KMS-11 (cell line): ENCODE measurements at regions not wholly inside any gene's neighbourhood (a gene's known extent, or its start where the extent isn't known, plus 50 kb on each side); places are given as distances from the start of the nearest gene placed in this dataset.

Source experiments
- H2AFZ ChIP-seq: fragments of 200-600 bp; sonication (generic); 2 replicates; pipeline ENCODE4 v1.6.1; 2016; ENCODE audit warnings: antibody characterized with exemption, mixed run types, low read depth
- H3K27ac ChIP-seq: fragments of 200-600 bp; sonication (generic); 2 replicates; pipeline ENCODE4 v1.6.1; 2016; ENCODE audit warnings: mild to moderate bottlenecking, mixed run types
- H3K27me3 ChIP-seq: fragments of 200-600 bp; sonication (generic); 2 replicates; pipeline ENCODE4 v1.6.1; 2017; ENCODE audit warnings: mild to moderate bottlenecking, low read depth, mixed run types, moderate library complexity; ENCODE audit not compliant: insufficient read depth
- H3K36me3 ChIP-seq: fragments of 200-600 bp; sonication (generic); 2 replicates; pipeline ENCODE4 v1.6.1; 2017; ENCODE audit warnings: mild to moderate bottlenecking, mixed run types; ENCODE audit not compliant: insufficient read depth
- H3K4me1 ChIP-seq: fragments of 200-600 bp; sonication (generic); 2 replicates; pipeline ENCODE4 v1.6.1; 2016; ENCODE audit warnings: mild to moderate bottlenecking, low read depth, mixed run types; ENCODE audit not compliant: poor library complexity, severe bottlenecking
- H3K4me2 ChIP-seq: fragments of 200-600 bp; sonication (generic); 2 replicates; pipeline ENCODE4 v1.7.0; 2016; ENCODE audit warnings: mild to moderate bottlenecking, mixed run types
- H3K4me3 ChIP-seq: fragments of 200-600 bp; sonication (generic); IDR thresholded peaks from 2 replicates; pipeline ENCODE4 v1.6.1; 2017; ENCODE audit warnings: low read depth, low read length, mixed read lengths; ENCODE audit not compliant: insufficient read depth
- H3K79me2 ChIP-seq: fragments of 200-600 bp; sonication (generic); 2 replicates; pipeline ENCODE4 v1.6.1; 2016; ENCODE audit warnings: low read depth, mixed run types; ENCODE audit not compliant: insufficient read depth
- H3K9ac ChIP-seq: fragments of 200-600 bp; sonication (generic); 2 replicates; pipeline ENCODE4 v1.6.1; 2016; ENCODE audit warnings: mild to moderate bottlenecking, mixed run types
- H4K20me1 ChIP-seq: fragments of 200-600 bp; sonication (generic); 2 replicates; pipeline ENCODE4 v1.6.1; 2016; ENCODE audit warnings: mild to moderate bottlenecking, mixed run types; ENCODE audit not compliant: insufficient read depth
- CTCF ChIP-seq: fragments of 200-600 bp; sonication (generic); conservative IDR thresholded peaks from 2 replicates; pipeline ENCODE4 v1.6.1; 2017; ENCODE audit warnings: low read depth, mild to moderate bottlenecking, antibody characterized with exemption, low read length, moderate library complexity, mixed read lengths

DNA sequence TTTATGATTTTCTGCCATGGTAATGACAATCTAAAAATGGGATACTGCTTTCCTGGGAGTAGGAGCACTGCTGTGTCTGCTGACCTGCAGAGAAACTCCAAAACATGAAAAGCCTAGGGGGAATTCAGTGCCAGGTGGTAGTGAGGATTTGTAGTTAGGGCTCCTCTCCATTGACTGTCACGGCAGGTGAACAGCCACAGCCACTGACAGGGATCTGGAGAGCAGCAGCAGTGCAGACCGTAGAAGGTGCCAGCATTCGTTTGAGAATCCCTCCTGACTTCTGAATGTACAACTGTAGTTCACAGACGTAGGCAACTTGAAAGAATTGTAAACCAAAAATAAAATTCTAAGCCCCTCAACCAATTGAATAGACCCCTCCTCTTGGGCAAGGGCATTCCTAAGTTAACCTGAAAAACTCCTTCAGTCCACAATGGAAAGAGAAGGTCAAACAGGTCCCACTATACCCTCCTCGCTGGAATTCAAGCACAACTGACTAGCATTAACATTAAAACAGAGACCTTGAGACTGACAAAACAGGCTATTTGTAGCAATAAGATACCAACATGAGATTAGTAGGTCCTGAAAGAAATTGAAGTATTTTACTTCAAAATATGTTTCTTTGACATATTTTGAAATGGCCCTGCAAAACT, 1328.8 kb downstream of the OLFM4 start:
- Histone ChIP-seq H3K4me1 (no peaks in the 10 kb centered on the region), H3K4me2 (no peak overlapping the region), H4K20me1 (no peaks in the 10 kb centered on the region), H3K9ac (no peak overlapping the region), H3K4me3 (no peak overlapping the region), H3K36me3 (no peaks in the 10 kb centered on the region), H3K27ac (no peak overlapping the region), H2AFZ (no peak overlapping the region), H3K79me2 (no peaks in the 10 kb centered on the region), H3K27me3 (no peaks in the 10 kb centered on the region)
- TF ChIP-seq CTCF, result no peak

- TF ChIP-seq CTCF, result no peak
- H2AFZ ChIP-seq, result no peak overlapping the region
- no peaks in the 10 kb centered on the region for H3K27me3 ChIP-seq
These were observed 1332.8 kb downstream of the OLFM4 start for GRCh38 chr13:54361460-54361859.

GRCh38 chr13:54366728-54367127, 1338.1 kb downstream of the OLFM4 start:
- Histone ChIP-seq H3K27me3 (no peaks in the 10 kb centered on the region), H3K9ac (no peak overlapping the region), H2AFZ (no peak overlapping the region), H3K36me3 (no peaks in the 10 kb centered on the region), H3K27ac (no peak overlapping the region), H3K79me2 (no peaks in the 10 kb centered on the region), H4K20me1 (no peaks in the 10 kb centered on the region), H3K4me1 (no peaks in the 10 kb centered on the region), H3K4me2 (no peak overlapping the region), H3K4me3 (no peak overlapping the region)
- no peak for TF ChIP-seq CTCF

More at GRCh38 chr13:54361460-54361859, 1332.8 kb downstream of the OLFM4 start:
- H4K20me1 ChIP-seq, result no peaks in the 10 kb centered on the region
- no peak overlapping the region for H3K4me3 ChIP-seq
- no peaks in the 10 kb centered on the region for H3K79me2 ChIP-seq
- H3K36me3 ChIP-seq, result no peaks in the 10 kb centered on the region
- no peak overlapping the region for H3K27ac ChIP-seq
- H3K4me1 ChIP-seq, result no peaks in the 10 kb centered on the region
- no peak overlapping the region for H3K9ac ChIP-seq
- H3K4me2 ChIP-seq, result no peak overlapping the region

GRCh38 chr13:54367639-54368271, 1339.1 kb downstream of the OLFM4 start:
- Histone ChIP-seq H3K4me1 (no peaks in the 10 kb centered on the region), H3K27ac (no peak overlapping the region), H3K9ac (no peak overlapping the region), H3K4me2 (no peak overlapping the region), H3K4me3 (no peak overlapping the region), H3K79me2 (no peaks in the 10 kb centered on the region), H2AFZ (no peak overlapping the region), H4K20me1 (no peaks in the 10 kb centered on the region), H3K27me3 (no peaks in the 10 kb centered on the region), H3K36me3 (no peaks in the 10 kb centered on the region)
- TF ChIP-seq CTCF, result no peak
